T-helper 1 cell (primary cell): ENCODE measurements at regions not wholly inside any gene's neighbourhood (a gene's known extent, or its start where the extent isn't known, plus 50 kb on each side); places are given as distances from the start of the nearest gene placed in this dataset.
"Not testable (repeated sequence)": the region's sequence is repeated elsewhere in the genome, so short reads cannot be mapped to it uniquely, and the experiment has no call there.

Experiments used
- DNase-seq, 5 donors: peaks; one replicate each; pipeline ENCODE4 v3.0.0-alpha.2; 2012 to 2020

DNA sequence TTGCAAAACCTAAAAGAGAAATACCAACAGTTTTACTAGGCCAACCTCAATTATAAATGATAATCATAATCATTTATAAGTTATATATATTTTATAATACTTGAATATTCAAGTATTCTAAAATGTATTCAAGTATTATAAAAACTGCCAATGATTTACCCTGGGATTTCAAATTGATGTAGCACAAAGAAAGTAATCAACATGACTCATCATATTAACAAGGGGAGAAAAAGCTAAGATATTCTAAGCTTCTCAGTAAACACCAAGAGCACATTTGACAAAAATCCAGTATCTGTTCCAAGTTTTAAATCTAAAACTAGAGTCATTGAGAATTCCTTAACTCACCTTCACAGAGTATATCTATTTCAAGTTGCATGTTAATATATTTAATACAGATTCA lies 56.1 kb downstream of the CAPZA3 start:
- no peak for DNase-seq

GRCh38 chr12:18797604-18798003 lies 59.7 kb downstream of the CAPZA3 start:
- DNase-seq: no peak

DNA sequence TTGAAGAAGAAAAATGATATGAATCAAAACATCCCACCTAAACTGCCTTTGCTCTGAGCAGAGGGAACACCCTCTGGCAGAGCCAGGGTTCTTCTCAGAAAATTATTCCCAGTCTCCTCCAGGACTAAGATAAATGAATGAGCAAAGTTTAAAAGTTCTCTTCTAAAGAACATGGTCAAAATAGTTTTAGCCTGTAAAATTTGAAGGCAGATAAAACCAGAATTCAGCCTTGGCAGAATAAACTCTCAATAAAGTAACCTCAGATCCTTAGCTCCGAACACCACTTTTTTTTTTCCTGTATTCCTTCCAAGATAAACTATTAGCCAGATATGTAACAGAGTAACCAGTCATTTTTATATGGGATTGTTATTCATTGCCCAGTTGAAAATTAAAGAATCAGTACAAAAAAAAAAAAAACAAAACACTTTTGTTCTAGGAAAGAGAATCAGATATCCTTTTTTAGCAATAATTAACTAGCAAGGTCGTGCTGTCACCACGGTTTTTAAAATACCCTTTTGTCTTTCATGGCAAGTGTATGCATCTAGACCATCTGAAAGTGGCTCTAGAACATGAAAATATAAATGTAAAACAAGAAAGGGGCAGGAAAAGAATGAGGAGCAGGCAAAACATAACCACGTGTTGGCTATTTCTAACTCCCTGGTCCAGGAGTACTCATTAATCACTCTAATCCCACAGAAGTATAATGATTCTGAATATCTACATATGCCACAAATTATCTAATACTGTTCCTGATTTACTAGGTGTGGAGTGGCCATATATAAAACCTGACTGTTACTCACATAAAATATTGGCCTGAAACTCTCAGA lies 60.8 kb downstream of the CAPZA3 start:
- DNase-seq: no peak

DNA sequence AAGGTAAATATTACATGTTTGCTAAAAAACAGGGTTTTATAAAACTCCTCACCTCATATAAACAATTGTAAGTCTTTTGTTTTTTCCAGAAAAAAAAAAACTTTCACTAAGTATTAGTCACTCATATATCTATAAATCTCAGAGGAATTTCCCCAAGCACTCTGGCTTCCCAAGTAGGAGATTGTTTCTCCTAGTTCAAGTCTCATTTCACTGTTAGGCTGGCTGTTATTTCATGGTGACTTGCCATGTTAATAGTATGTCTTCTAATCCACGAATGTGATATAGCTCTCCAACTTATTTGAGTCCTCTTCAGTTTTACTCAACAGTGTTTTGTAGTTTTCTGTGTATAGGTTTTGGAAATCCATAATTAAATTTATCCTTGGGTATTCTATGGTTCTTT lies 61.6 kb downstream of the CAPZA3 start:
- no peak for DNase-seq

DNA sequence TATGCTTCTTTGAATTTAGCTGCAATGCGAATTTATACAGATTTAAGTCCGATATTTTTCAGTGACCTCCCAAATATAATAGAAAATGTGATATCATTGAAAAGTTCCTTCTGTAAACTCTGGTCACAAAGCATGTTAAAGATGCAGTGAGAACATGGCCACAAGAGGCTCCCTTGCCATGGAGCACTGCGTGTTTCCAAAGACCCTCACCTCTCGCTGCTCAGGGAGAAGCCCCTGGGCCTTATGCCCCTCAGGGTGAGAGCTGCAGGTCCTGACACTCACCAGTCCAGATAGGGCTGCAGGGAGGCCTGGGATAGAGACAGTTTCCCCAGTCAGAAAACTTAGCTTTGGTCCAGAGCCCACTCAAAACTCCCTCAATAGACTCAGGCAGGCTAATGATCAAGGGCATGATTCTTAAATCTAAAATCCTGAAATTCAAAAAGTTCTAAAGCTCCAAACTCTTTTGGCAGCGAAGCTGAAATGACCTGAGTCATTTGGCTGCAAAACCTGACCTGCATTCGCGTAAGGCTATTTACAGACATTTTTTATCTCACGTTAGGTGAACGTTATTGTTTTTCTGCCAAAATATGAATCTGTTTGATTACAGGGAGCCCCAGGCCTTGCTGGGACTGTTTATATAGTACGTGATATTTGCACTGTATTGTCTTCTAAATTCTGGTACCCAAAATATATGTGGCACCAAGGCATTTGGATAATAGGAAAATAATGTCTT lies 67.8 kb downstream of the CAPZA3 start:
- no peak for DNase-seq

DNA sequence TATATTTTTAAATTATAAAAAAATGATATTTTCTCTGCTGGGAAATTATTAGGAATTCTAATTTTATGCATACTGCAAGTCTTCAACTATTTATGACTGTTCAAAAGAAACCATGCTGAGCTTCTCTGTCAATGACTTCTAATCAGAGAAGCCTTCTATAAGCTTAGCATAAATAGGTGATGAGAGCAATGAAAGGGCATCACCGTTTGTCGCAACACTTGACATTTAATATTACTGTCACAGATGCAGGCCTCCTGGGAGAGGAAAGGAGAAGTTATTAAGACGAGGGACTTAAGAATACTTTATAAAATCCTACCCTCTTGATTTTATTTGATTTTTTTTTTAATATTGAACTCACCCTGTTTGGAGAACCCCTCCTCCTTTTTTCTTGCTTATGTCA lies 69.8 kb downstream of the CAPZA3 start:
- DNase-seq: no peak

DNA sequence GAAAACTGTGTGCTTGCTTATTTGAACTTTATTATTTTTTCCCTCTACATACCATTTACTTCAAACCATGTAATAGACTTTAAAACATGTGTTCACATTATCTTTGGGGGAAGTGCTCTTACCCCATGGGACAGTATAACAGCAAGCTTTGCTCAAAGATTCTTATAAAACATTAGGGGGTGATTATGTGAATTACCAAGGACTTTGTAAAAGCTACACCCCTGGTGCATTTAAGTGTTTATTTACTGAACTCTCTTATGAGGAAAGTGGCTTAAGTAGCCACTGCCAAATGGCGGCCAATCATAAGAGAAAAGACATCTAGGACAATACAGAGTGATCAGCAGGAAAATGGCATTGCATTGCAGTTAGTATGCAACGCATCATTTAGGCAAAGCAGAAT lies 70.3 kb downstream of the CAPZA3 start:
- DNase-seq: no peak

DNA sequence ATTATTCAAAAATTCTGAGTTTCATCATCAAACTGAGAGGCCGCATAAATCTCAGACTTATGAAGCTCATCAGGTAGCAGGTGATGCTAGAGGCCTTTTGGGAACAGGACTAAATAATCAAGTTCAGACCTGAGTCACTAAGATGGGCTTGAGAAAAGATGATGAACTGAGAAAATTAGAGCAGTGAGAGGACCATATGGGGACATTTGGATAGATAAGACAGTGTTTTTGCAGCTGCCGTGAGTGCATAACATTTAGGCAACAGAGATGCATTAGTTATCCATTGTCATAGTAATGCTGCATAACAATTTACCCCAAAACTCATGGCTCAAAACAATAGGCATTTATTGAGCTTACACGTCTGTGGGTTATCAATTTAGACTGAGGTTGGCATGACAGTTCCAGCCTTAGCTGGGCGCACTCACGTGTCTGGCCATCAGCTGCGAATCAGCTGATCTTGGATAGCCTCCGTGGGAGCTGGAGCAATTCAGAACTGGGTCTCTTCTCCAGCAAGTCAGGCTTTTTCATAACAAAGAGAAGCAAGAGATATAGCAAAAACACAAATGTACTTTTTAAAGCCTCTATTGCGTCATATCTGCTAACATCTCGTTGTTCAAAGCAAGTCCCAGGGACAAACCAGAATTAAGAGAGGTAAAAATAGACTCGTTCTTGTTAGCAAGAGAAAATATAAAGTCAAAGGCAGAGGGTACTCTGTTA lies 72.8 kb downstream of the CAPZA3 start:
- DNase-seq: no peak

DNA sequence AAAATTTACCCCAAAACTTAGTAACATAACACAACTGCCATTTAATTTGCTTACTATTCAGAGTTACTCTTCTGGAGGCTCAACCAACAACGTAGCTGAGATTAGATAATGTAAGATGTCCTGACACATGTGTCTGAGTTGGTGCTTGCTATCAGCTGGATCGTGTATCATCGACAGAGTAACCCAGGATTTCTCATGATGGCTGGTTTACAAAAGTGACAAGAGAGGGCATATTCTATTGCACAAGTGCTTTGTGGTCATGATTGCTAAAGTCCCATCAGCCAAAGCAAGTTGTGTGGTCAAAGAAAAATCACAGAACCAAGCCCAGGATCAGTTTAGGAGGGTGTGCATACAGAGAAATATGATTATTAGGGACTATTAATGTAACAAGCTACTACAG lies 73.4 kb downstream of the CAPZA3 start:
- no peak for DNase-seq

GRCh38 chr12:18813753-18814152 lies 75.8 kb downstream of the CAPZA3 start:
- no peak for DNase-seq

GRCh38 chr12:18818579-18819268 lies 80.8 kb downstream of the CAPZA3 start:
- DNase-seq: no peak

DNA sequence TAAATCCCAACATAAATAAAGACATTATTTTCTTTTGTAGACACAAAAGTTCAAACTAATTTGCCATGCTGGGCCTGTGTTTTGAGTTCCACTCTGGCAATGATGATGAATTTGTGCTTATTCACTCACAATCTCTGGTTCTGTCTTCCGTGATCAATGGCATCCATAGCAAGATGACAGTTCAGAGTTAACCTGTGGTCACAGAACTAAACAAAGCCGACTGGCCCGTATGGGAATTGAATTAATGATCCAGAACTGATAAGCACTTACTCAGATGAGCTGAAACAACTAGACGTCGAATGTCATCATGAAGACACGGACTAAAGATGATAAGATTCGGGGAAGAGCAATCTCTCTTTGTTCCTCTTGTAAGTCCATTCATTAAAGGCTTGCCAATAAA lies 81.6 kb downstream of the CAPZA3 start:
- DNase-seq: no peak

- no peak for DNase-seq
These were observed 85.5 kb downstream of the CAPZA3 start for GRCh38 chr12:18823461-18823860.

- no peak for DNase-seq
These were observed 86.4 kb downstream of the CAPZA3 start for GRCh38 chr12:18824287-18824686.

- DNase-seq: no peak
These were observed 87.2 kb downstream of the CAPZA3 start for GRCh38 chr12:18825138-18825537.

DNA sequence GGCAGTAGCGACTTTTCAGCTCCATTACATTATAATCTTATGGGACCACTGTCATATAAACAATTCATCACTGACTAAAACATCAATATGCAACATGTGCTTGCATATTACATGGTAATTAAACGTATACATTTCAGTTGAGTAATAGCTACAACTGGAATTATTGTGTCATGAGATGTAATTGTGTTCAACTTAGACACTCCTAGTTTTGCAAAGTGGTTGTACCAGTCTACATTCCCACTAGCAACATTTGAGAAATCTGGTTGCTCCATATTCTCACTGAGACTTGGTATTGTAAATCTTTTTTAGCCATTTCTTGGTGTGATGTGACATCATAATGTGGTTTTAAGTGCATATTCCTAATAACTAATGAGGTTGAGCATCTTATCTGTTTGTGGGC lies 90.0 kb downstream of the CAPZA3 start:
- DNase-seq: no peak

- no peak for DNase-seq
These were observed 90.6 kb downstream of the CAPZA3 start for GRCh38 chr12:18828483-18828882.

DNA sequence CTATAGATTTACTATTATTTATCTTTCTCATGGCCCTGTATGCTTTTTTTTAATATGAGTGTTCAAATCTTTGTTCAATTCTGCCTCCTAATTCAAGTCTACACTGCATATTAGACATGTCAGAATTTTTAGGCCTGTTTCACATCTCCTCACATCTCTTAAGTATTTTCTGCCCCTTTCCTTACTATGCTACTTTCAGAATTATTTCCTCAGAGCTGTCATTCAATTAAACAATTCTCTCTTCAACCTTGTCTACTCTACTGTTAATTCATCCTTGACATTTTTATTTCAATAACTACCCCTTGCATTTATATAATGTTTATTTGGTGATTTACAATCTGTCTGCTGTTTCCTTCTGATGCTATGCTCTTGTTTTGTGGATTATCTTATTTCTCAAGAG lies 91.1 kb downstream of the CAPZA3 start:
- no peak for DNase-seq

GRCh38 chr12:18832932-18833331 lies 95.0 kb downstream of the CAPZA3 start:
- DNase-seq: not testable (repeated sequence)

GRCh38 chr12:18837025-18837424 lies 99.1 kb downstream of the CAPZA3 start:
- no peak for DNase-seq

DNA sequence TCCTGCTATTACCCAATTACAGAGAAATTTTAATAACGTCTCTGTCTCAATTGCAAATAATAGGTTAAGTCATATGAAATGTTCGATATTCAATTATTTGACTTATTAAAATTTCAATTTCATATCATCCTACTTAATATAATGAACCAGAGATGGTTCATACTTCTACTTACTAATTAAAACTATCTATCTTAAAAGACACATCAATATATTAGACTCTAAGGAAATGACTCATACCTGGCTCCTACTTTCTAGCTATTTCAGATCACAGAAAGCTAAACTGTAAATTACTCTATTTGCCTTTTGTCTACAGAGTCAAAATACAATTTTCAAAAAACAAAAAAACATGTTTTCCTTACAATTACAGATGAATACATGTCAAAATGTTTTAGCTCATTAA lies 99.6 kb downstream of the CAPZA3 start:
- no peak for DNase-seq

GRCh38 chr12:18840997-18841396 lies 103.1 kb downstream of the CAPZA3 start:
- not testable (repeated sequence) for DNase-seq

GRCh38 chr12:18849080-18849479 lies 111.2 kb downstream of the CAPZA3 start:
- no peak for DNase-seq
